NCI-H1048 (cell line): ENCODE measurements at regions not wholly inside any gene's neighbourhood (a gene's known extent, or its start where the extent isn't known, plus 50 kb on each side); places are given as distances from the start of the nearest gene placed in this dataset.
"Not testable (repeated sequence)": the region's sequence is repeated elsewhere in the genome, so short reads cannot be mapped to it uniquely, and the experiment has no call there.

Experiments
- DNase-seq: peaks from one replicate; lab custom pipeline; 2025; lab: John Stamatoyannopoulos, UW

GRCh38 chr15:44817797-44818196 is 81.5 kb downstream of the TRIM69 start:
- not testable (repeated sequence) for DNase-seq

- not testable (repeated sequence) for DNase-seq
Observed at GRCh38 chr15:44819331-44819987, 83.1 kb downstream of the TRIM69 start.

GRCh38 chr15:44820535-44820934 is 84.2 kb downstream of the TRIM69 start:
- not testable (repeated sequence) for DNase-seq

GRCh38 chr15:44820967-44821366 is 84.6 kb downstream of the TRIM69 start:
- not testable (repeated sequence) for DNase-seq

- not testable (repeated sequence) for DNase-seq
Observed at GRCh38 chr15:44824277-44825145, 88.2 kb downstream of the TRIM69 start.

GRCh38 chr15:44826583-44826982 is 90.3 kb downstream of the TRIM69 start:
- DNase-seq: not testable (repeated sequence)

GRCh38 chr15:44828229-44828914 is 92.0 kb downstream of the TRIM69 start:
- DNase-seq: not testable (repeated sequence)

- DNase-seq: not testable (repeated sequence)
Observed at GRCh38 chr15:44829150-44829549, 92.8 kb downstream of the TRIM69 start.

GRCh38 chr15:44830692-44831408 is 94.5 kb downstream of the TRIM69 start:
- DNase-seq: not testable (repeated sequence)

- not testable (repeated sequence) for DNase-seq
Observed at GRCh38 chr15:44831409-44831741, 95.0 kb downstream of the TRIM69 start.

- DNase-seq: not testable (repeated sequence)
Observed at GRCh38 chr15:44832133-44832532, 95.8 kb downstream of the TRIM69 start.

GRCh38 chr15:44833081-44833480 is 96.8 kb downstream of the TRIM69 start:
- not testable (repeated sequence) for DNase-seq

GRCh38 chr15:44833761-44834160 is 97.4 kb downstream of the TRIM69 start:
- DNase-seq: not testable (repeated sequence)

GRCh38 chr15:44835082-44835481 is 98.8 kb downstream of the TRIM69 start:
- DNase-seq: not testable (repeated sequence)

- no peak for DNase-seq
Observed at GRCh38 chr15:44836094-44836493, 99.8 kb downstream of the TRIM69 start.

- not testable (repeated sequence) for DNase-seq
Observed at GRCh38 chr15:44838929-44839328, 102.6 kb downstream of the TRIM69 start.

GRCh38 chr15:44841762-44842161 is 105.4 kb downstream of the TRIM69 start:
- not testable (repeated sequence) for DNase-seq

- not testable (repeated sequence) for DNase-seq
Observed at GRCh38 chr15:44842883-44843282, 106.6 kb downstream of the TRIM69 start.

- DNase-seq: not testable (repeated sequence)
Observed at GRCh38 chr15:44844936-44845335, 108.6 kb downstream of the TRIM69 start.

GRCh38 chr15:44846156-44846555 is 109.8 kb downstream of the TRIM69 start:
- DNase-seq: not testable (repeated sequence)

- DNase-seq: not testable (repeated sequence)
Observed at GRCh38 chr15:44847555-44847954, 108.9 kb upstream of the TERB2 start.

GRCh38 chr15:44848859-44849258 is 107.6 kb upstream of the TERB2 start:
- not testable (repeated sequence) for DNase-seq
